AG09309 (cell line): ENCODE measurements at regions not wholly inside any gene's neighbourhood (a gene's known extent, or its start where the extent isn't known, plus 50 kb on each side); places are given as distances from the start of the nearest gene placed in this dataset.

Source experiments
- DNase-seq: peaks from one replicate; pipeline ENCODE4 v3.0.0-alpha.2; 2010; ENCODE audit warnings: low read depth
- H3K4me3 ChIP-seq: 2 replicates; pipeline ENCODE4 v1.5.1; 2011; ENCODE audit warnings: mild to moderate bottlenecking, low read depth, low read length, moderate library complexity; ENCODE audit not compliant: control insufficient read depth
- CTCF ChIP-seq: IDR thresholded peaks from 2 replicates; pipeline ENCODE4 v1.5.1; 2011; ENCODE audit warnings: mild to moderate bottlenecking, low read depth, low read length, inconsistent platforms; ENCODE audit not compliant: insufficient read depth, control insufficient read depth; ENCODE audit errors: missing control alignments

DNA sequence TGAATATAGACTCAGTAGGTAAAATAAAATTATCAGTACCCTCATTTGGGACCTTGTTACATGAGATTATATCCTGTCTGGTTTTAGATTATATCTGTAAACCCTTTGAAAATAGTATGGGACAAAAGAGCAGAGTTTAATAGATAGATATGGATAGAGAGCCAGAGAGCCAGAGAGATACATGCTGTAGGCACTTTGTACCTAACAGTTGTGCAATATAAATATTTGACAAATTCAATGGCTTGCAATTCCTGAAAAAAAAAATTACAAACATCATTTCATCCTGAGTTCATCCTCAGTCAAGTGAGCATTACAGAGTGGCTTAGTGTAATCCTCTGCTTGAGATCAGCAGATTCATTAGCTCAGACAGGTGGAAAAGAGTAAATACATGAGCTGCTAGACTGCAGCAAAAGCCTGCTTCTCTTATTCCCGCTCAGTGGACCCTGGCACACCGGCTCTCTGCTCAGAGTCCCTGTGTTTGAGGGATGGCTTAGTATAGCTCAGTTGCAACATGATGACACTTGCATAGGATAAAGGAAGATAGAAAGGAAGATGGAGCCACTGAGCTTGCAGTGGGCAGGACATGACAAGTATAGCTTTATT, 931.6 kb upstream of the GOT2 start:
- no peak for TF ChIP-seq CTCF
- DNase-seq, result no peak
- H3K4me3 ChIP-seq, result no peak overlapping the region

GRCh38 chr16:59658572-59658971, 924.5 kb upstream of the GOT2 start:
- no peak for DNase-seq
- H3K4me3 ChIP-seq, result no peak overlapping the region
- no peak for TF ChIP-seq CTCF

- H3K4me3 ChIP-seq, result no peak overlapping the region
- TF ChIP-seq CTCF, result no peak
- DNase-seq, result no peak
Measured at GRCh38 chr16:59655031-59655430, 920.9 kb upstream of the GOT2 start.

- H3K4me3 ChIP-seq, result no peak overlapping the region
- no peak for TF ChIP-seq CTCF
- no peak for DNase-seq
Measured at GRCh38 chr16:59654455-59654854, 920.3 kb upstream of the GOT2 start.

- no peak overlapping the region for H3K4me3 ChIP-seq
- no peak for DNase-seq
Measured at GRCh38 chr16:59651662-59652061, 917.5 kb upstream of the GOT2 start.

DNA sequence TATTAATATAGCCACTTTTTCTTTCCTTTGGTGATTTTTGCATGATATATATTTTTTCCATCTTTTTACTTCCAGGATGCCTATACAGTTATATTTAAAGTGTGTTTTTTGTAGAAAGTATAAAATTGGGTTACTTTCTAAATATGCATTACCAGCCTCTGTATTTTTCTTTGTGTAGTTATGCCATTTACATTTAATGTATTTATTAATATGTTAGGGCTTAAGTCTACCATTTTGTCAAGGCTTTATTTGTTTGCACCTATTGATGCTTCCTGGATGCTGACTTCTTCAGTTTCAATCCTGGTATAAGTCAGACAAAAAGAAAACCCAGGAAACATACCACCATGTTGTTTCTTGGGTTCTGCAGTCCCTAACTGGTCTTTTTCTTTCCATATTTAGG, 911.1 kb upstream of the GOT2 start:
- no peak overlapping the region for H3K4me3 ChIP-seq
- no peak for TF ChIP-seq CTCF
- no peak for DNase-seq

More at GRCh38 chr16:59651662-59652061, 917.5 kb upstream of the GOT2 start:
- no peak for TF ChIP-seq CTCF

GRCh38 chr16:59635674-59636073, 901.6 kb upstream of the GOT2 start:
- DNase-seq, result no peak
- H3K4me3 ChIP-seq, result no peak overlapping the region
- no peak for TF ChIP-seq CTCF
